UCSD-AML1 (cell line): ENCODE measurements at regions not wholly inside any gene's neighbourhood (a gene's known extent, or its start where the extent isn't known, plus 50 kb on each side); places are given as distances from the start of the nearest gene placed in this dataset.

Experiments
- DNase-seq: peaks from one replicate; lab custom pipeline; 2025; ENCODE audit not compliant: unreplicated experiment; lab: John Stamatoyannopoulos, UW

DNA sequence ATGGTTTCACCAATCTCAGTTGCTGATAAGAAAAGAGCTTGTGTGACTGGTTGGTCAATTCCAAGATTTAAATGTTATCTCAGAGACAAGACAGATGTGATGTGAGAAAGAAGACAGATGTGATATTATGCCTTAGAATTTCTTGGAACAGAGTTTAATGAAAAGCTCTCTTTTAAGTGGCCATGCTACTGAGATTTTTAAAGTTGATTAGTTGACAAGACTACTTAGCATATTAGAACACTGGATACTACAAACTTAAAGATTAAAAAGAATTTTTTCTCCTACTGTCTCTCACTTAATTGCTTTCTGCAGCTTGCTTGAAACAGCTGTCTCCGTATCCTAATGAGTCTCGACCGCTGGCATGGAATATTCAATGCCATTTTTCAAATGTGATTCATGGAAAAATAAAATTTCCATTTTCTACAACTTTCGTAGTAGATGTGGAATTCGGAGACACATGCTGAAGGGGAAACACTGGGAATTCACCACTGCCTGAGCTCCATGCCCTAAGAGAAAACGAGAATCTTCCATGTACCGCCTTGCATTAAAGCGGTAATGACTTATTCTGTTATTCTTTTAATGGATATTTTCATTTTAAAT, 634.2 kb upstream of the SETBP1 start:
- DNase-seq: no peak

DNA sequence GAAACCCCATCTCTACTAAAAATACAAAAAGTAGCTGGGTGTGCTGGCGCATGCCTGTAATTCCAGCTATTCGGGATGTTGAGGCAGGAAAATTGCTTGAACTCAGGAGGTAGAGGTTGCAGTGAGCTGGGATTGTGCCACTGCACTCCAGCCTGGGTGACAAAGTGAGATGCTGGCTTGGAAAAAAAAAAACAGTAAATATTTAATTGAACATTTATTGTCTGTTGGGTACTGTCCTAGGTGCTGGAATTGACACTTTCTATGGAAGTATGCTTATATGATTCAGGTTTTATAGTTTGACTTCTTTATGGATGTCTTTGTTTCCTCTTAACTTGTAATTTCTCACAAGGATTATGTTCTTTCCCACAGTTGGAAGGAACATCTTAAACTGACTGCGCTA, 633.1 kb upstream of the SETBP1 start:
- no peak for DNase-seq

DNA sequence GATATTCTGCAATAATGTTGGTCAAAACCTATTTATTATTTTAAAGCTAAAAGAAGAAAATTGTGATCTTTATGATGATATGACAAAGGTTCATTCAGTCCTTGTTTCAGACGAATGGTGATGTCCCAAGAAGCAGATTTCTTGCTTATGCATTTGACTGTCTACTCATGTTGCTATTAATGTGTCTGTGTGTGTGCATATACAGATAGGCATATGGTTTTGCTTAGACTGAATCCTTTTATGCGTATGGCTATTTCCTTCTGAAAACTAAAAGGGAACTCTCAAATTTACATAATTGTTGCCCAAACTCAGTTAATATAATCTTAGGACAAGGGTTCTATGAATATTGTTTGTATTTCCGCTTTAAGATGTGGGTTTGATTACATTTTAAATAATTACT, 632.3 kb upstream of the SETBP1 start:
- DNase-seq: no peak

DNA sequence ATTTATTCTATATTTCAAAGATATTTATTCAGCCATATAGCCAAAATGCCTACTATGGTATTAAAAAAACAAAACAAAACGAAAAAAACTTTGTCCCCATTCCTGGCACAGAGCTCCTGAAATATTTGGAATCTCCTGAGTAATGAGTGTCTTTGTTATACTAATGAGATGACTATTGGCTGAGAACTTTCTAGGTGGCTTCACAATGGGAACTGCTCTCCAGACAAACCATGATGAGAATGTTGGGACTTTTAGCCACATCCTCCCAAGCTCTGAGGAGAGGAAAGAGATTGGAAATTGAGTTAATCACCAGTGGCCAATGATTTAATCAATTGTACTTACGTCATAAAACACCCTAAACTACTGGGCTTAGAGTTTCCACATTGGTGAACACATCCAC, 631.8 kb upstream of the SETBP1 start:
- no peak for DNase-seq

DNA sequence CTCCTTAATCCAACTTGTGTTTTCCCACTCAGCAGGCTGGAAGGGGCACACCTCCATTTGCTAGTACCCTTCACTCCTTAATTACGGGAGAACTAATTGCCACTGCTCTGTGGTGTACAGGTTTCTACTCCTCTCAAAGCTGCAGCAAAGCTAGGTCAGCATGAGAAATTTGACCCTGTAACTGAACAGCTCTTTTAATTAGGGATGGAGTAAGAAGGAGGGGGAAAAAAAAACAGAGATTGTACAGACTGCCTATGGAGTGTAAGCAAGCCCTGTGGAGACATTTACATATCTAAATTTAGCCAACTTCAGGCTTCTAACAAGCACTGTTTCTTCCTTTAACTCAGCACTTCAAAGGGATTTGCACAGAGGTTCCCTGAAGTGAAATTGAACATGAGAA, 629.7 kb upstream of the SETBP1 start:
- no peak for DNase-seq

DNA sequence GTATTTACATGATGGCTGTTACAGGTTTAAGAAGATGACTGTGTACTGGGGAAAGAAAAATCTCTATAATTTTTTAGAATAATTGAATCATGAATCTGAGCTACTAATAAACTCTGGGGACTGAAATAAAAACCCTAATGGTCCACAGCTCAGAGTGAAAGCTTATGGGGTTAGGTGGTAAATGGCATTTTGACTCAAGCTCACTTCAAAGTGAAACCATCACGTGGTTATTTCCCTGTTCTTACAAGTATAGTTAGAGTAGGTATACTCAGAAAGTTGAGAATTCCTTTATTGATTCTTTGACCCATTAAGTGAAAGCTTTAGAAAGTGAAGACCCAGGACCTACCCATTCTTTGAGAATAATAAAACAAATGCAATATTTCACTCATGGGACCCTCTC, 626.2 kb upstream of the SETBP1 start:
- DNase-seq: no peak

DNA sequence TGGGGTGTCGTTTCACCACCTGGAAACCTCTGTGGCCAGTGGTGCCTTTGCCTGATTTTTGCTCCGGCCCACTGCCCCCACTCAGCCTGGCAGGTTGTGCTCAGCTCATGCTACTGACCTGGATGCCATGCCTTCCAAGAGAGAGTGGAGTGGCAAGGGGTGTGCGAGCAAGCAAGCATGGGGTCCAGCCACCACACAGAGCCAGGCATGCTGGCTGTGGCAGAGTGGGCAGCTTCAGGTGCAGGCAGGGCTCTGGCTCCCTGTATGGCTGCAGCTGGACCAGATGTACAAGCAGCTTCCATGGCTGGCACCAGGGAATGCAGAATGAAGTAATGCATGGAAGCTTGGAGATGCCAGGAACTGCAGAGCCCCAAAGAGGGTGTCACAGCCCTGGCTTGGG, 620.5 kb upstream of the SETBP1 start:
- DNase-seq: no peak

DNA sequence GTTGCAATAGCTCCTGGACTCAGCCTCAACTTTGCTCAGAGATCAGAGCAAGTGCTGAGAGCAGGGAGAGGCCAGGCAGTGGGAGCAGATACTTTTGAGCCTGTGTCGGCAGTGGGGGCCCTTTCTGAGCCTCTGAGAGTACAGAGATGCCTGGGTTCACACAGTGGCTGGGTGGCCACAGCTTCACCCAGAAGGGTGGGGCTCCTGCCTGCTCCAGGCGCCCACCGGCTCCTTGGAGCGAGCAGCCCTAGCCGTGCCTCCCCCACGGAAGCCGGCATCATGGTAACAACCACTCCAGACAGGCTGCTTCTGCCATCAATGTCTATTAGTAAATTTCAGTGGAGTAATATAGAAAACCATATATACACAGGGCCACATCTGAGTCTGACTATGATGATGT, 619.2 kb upstream of the SETBP1 start:
- no peak for DNase-seq

DNA sequence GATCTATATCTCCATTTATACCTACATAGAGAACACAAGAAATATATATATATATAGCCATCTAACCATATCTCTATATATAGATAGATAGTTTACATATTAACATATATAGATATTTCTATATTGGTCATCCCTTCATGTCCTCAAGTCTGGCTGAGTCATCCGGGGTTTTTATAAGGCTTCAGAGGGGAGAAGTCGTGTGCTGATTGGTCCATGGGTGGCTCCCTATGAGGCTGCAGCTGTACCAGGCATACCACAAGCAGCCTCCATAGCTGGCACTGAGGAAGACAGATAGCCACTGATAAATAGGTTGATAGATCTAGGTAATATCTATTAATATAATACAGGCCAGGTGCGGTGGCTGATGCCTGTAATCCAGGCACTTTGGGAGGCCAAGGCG, 618.3 kb upstream of the SETBP1 start:
- no peak for DNase-seq

DNA sequence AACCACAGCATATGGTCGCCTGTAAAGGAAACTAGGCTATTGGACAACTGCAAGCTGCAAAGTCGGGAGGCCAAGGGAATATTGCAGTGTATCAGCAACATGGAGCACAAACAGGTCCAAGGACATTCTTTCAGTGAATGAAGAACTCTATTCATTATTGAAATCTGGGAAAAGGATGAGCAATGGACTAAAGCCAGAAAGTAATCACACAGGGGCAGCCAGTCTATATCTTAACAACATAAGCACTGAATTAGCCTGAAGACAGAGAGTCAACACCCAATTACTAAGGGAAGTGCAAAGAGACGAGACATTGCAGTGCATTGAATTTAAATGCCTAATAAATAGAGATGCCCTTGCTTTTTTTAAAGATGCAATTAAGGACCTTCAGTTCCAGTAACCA, 615.5 kb upstream of the SETBP1 start:
- DNase-seq: no peak

DNA sequence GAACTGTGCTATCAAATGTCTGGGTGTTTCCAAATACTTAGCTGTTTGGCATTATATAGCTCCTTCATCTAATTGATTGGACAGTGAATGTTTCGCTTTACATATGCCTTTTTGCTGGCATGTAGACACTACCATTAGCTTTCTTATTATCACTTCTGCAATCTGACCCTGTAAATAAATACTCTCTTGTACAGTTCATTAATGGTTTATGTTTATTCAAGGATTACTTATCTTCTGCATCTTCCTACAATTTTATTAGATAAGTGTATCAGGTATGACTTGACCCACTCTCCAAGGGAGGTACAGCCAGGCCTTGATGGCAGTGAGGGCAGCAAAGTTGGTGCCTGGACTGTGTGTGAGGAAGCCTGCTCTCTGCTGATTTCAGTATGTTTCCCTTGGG, 614.1 kb upstream of the SETBP1 start:
- no peak for DNase-seq

DNA sequence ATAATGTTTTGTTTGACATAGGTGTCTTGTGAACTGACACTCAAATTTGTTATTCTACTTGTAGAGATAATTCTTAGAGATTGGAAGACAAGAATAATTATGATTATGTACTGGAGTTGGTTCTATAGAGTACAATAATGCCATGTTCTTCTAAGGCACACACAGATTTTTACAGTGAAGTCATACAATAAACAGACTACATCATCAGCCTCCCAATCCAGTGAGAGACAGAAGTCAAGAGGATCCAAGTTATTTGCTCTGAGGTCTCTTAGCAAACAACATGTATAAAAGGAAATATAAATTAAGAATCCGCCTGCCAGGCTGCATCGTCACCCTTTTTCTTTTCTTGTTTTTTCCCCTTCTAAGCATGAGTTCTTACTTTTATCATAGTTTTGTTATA, 613.5 kb upstream of the SETBP1 start:
- DNase-seq: no peak

DNA sequence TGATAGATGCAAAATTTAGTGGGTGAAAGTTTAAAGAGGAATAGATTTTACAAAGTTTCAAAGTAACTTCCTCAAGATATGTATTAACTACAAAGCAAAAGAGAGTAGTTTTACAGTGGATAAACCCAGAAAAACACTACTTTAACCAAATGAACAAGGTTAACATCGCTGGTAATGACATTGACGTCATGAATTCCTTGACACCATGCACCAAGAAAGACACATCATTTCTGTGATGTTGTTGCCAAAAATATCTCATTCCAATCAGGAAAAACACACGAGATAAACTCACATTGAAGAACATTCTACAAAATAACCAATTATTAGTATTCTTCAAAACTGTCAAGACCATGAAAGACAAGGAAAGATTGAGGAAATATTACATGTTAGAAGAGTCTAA, 605.6 kb upstream of the SETBP1 start:
- no peak for DNase-seq

DNA sequence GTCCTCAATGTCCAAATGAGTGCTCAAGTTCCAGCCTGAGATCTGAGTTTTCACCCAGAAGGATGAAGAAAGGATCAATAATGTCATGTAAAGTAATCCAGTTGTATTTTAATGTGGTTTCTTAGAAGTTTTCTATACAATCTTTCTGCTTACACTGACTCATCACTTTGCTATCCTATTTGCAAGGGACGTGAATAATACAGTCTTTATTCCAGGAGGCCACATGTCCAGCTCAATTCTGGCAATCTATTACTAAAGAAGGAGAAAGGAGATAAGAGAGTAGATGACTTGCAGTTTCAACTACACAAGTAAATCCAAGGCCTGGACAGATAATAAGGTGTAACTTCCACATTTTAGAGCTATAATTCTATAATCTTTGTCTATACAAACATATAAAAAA, 601.1 kb upstream of the SETBP1 start:
- DNase-seq: no peak

DNA sequence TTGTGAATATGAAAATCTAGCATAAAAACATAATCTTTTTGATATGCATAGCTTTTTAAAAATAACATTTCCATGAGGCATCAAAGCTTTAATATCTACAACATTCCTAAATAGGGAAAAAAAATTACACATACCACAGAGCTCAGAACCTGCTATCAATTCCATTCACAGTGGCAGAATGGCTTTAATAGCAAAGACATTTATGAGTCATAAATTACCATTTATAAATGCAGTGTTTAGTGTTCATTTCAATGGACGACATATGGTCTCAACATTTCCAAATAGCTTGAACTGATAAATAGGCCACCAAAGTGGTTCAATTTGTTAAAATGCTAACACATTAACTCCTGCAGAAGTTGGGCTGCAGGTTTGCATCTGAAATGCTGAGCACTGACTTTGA, 600.6 kb upstream of the SETBP1 start:
- DNase-seq: no peak

DNA sequence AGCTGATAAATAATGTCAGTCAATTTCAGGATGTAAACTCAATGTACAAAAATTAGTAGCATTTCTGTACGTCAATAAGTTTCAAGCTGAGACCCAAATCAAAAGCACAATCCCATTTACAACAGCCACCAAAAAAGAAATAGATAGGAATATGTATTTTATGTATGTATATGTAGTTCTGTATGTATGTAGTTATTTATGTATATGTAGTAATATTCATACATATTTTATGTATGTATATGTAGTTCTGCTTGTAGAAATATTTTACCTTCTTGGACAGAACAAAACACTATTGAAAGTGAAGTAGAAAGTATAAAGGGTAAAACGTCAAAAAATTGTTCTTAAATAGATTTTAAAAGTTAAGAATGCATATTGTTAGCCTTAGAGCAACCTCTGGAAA, 591.0 kb upstream of the SETBP1 start:
- no peak for DNase-seq

DNA sequence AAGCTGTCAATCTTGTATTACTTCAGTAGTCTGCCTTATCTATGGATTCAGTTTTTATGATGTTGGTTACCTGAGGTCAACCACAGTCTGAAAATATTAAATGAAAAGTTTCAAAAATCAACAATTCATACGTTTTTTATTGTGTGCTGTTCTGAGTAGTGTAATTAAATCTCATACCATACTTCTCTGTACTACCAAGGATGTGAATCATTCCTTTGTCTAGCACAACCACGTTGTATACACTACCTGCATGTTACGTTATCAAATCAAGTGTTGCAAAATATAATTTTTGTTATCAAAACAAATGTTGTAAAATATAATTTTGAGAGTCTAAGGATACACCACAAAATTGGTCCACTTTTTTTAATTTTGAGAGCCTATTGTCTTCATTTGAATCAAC, 590.2 kb upstream of the SETBP1 start:
- no peak for DNase-seq

DNA sequence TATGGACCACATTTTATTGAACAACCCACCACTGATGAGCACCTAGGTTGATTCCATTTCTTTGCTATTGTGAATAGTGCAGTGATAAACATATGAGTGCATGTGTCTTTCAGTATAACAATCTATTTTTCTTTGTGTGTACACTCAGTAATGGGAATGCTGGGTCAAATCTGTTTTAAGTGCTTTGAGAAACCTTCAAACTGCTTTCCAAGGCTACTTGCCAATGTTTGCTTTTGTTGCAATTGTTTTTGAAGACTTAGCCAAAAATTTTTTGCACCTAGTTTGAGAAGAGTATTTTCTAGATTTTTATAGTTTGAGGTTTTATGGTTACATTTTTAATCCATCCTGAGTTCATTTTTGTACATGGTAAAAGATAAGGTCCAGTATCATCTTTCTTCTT, 587.4 kb upstream of the SETBP1 start:
- DNase-seq: no peak

DNA sequence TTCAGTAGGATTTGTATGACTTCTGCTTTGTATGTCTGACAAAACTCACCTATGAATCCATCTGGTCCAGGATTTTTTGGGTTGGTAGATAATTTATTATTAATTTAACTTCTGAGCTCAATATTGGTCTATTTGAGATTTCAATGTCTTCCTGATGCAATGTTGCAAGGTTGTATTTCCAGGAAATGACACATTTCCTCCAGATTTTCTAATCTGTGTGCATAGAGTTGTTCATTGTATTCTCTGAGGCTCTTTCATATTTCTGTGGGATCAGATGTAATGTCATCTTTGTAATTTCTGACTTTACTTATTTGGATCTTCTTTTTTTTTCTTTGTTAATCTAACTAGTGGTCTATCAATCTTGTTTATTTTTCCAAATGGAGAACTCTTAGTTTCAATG, 584.7 kb upstream of the SETBP1 start:
- DNase-seq: no peak

DNA sequence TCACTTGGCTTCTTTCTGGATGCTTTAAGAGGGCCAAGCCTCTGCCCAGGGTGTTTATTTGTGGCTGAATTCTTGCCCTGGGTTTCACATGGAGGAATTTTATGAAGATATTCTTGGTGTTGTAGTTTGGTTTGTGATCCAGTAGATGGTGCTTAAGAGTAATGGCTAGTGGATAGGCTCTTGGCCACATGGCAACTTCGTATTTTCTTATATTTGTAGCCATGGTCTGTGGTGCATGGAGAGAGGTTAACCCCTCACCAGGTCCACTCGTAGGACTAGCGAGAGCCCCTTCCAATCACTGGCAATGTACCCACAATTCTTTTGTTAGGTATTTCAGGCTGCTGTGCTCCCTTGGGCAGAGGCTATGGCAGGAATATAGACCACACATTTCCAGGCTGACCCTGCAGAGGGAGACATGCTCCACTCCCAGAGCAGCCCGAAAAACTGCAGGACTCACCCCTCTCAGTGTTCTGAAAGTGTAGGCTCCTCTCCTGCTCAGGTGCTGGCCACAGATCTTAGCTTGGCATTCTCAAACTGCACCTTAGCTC, 582.1 kb upstream of the SETBP1 start:
- peak; percentile 71 for DNase-seq

DNA sequence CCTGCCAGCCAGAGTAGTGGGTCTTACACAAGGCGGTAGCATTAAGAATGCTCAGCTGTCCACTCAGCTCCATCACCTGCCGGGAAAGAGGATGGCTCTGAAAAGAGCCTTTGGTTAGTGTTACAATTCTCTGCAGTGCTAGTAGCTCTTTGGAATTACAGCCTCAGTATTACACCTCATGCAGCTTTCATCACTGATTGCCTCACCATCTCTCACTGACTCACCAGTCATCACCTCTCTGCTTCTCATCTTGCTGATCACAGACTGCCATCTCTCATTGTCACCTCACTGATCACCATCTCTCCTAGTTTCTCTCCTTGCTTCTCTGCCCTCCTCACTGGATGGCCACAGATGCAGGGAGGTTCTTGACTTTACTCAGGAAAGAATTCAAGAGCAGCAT, 573.5 kb upstream of the SETBP1 start:
- no peak for DNase-seq

DNA sequence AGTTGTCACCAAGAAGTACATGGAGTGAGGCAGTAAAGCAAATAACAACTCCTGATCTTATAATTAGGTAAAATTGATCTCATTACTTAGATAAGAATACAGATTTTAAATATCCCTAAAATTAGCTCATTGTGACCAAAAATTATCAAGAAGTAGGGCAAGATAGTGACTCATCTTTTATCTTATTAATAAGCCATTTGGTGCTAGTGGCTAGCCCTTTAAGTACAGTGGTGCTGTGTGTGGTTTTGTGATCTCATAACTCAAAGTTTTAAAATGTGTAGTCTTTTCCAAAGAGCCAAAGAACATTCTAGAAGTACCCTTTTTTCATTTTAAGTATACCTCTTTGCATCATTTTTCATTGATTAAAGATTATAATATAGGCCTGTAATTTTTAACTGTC, 569.4 kb upstream of the SETBP1 start:
- no peak for DNase-seq

DNA sequence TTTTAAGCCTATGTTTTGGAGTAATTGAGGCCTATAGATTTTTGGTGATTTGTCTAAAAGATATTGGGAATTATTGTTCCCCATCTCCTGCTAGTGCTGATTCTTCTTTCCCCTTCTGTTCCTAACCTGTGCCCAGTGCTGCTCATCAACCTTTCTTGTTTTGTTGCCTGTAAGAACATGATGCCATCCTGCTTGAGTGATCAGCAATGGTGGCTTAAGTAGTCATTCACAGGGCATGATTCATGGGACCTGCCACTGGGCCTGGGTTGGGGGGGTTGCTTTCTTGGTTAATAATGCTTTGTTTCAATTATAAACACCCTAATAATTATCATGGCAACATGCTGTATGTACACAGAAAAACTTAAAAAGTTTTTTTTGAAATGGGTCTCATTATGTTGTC, 562.9 kb upstream of the SETBP1 start:
- DNase-seq: no peak

DNA sequence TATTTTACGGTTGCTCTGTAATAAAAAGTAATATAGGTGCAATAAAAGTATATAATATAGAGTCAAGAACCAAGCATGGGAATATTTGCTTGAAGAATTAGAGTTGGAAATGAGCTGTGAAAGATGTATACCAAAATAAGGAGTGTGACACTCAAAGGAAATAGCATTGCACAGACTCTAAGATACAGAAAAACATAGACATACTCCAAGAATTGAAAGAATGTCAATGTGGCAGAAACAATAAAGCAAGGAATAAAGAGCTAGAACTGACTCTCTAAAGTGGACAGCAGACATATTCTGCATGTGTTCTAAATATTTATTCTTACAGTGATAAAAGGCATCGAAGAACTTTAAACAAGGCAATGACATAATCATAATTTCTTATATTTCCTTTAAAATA, 561.1 kb upstream of the SETBP1 start:
- no peak for DNase-seq
